ENCODE measurements at regions not wholly inside any gene's neighbourhood (a gene's known extent, or its start where the extent isn't known, plus 50 kb on each side); places are given as distances from the start of the nearest gene placed in this dataset.

- TF ChIP-seq CTCF (conservative IDR thresholded peaks at IDR 0.05 in 1 of 2, IDR thresholded peaks at IDR 0.05 in 1 of 2; ENCODE audit: low read depth in 1 of 2, low read length in 2 of 2) (no peak), EZH2 (IDR thresholded peaks at IDR 0.05; ENCODE audit: low read length, missing control alignments) (no peak)
Measured at GRCh38 chr4:162485486-162485885, 321.7 kb upstream of the FSTL5 start.
